CD1c-positive myeloid dendritic cell (primary cell): ENCODE measurements at regions not wholly inside any gene's neighbourhood (a gene's known extent, or its start where the extent isn't known, plus 50 kb on each side); places are given as distances from the start of the nearest gene placed in this dataset.

Experiments used
- DNase-seq: peaks from one replicate; pipeline ENCODE4 v3.0.0-alpha.2; 2016; ENCODE audit errors: extremely low spot score

GRCh38 chr2:237244178-237244577, 158.5 kb downstream of the COPS8 start:
- no peak for DNase-seq

- no peak for DNase-seq
Measured at GRCh38 chr2:237244976-237245646, 159.4 kb downstream of the COPS8 start.

- DNase-seq = no peak
Measured at GRCh38 chr2:237250599-237250998, 163.4 kb downstream of the COL6A3 start.

- no peak for DNase-seq
Measured at GRCh38 chr2:237251986-237252385, 162.0 kb downstream of the COL6A3 start.

GRCh38 chr2:237253046-237253702, 160.8 kb downstream of the COL6A3 start:
- no peak for DNase-seq

- DNase-seq = no peak
Measured at GRCh38 chr2:237254369-237254861, 159.5 kb downstream of the COL6A3 start.

- DNase-seq = no peak
Measured at GRCh38 chr2:237254911-237255578, 158.9 kb downstream of the COL6A3 start.

GRCh38 chr2:237256887-237257286, 157.1 kb downstream of the COL6A3 start:
- no peak for DNase-seq

GRCh38 chr2:237257471-237257951, 156.5 kb downstream of the COL6A3 start:
- DNase-seq = no peak

GRCh38 chr2:237258116-237258515, 155.8 kb downstream of the COL6A3 start:
- DNase-seq = peak; percentile 35

- DNase-seq = peak; percentile 7
Measured at GRCh38 chr2:237258615-237259014, 155.3 kb downstream of the COL6A3 start.

- DNase-seq = no peak
Measured at GRCh38 chr2:237259201-237259600, 154.8 kb downstream of the COL6A3 start.

GRCh38 chr2:237260039-237260620, 153.8 kb downstream of the COL6A3 start:
- no peak for DNase-seq

GRCh38 chr2:237260686-237261085, 153.3 kb downstream of the COL6A3 start:
- no peak for DNase-seq

- DNase-seq = no peak
Measured at GRCh38 chr2:237261327-237261726, 152.6 kb downstream of the COL6A3 start.

GRCh38 chr2:237262838-237263771, 150.9 kb downstream of the COL6A3 start:
- peak; percentile 65 for DNase-seq

- DNase-seq = no peak
Measured at GRCh38 chr2:237264480-237265219, 149.3 kb downstream of the COL6A3 start.

GRCh38 chr2:237268004-237268708, 145.8 kb downstream of the COL6A3 start:
- DNase-seq = no peak

GRCh38 chr2:237269138-237269875, 144.7 kb downstream of the COL6A3 start:
- DNase-seq = no peak
